KMS-11 (cell line): ENCODE measurements at regions not wholly inside any gene's neighbourhood (a gene's known extent, or its start where the extent isn't known, plus 50 kb on each side); places are given as distances from the start of the nearest gene placed in this dataset.

Experiments
- H2AFZ ChIP-seq: fragments of 200-600 bp; sonication (generic); 2 replicates; pipeline ENCODE4 v1.6.1; 2016; ENCODE audit warnings: antibody characterized with exemption, mixed run types, low read depth
- H3K27ac ChIP-seq: fragments of 200-600 bp; sonication (generic); 2 replicates; pipeline ENCODE4 v1.6.1; 2016; ENCODE audit warnings: mild to moderate bottlenecking, mixed run types
- H3K27me3 ChIP-seq: fragments of 200-600 bp; sonication (generic); 2 replicates; pipeline ENCODE4 v1.6.1; 2017; ENCODE audit warnings: mild to moderate bottlenecking, low read depth, mixed run types, moderate library complexity; ENCODE audit not compliant: insufficient read depth
- H3K36me3 ChIP-seq: fragments of 200-600 bp; sonication (generic); 2 replicates; pipeline ENCODE4 v1.6.1; 2017; ENCODE audit warnings: mild to moderate bottlenecking, mixed run types; ENCODE audit not compliant: insufficient read depth
- H3K4me1 ChIP-seq: fragments of 200-600 bp; sonication (generic); 2 replicates; pipeline ENCODE4 v1.6.1; 2016; ENCODE audit warnings: mild to moderate bottlenecking, low read depth, mixed run types; ENCODE audit not compliant: poor library complexity, severe bottlenecking
- H3K4me2 ChIP-seq: fragments of 200-600 bp; sonication (generic); 2 replicates; pipeline ENCODE4 v1.7.0; 2016; ENCODE audit warnings: mild to moderate bottlenecking, mixed run types
- H3K4me3 ChIP-seq: fragments of 200-600 bp; sonication (generic); IDR thresholded peaks from 2 replicates; pipeline ENCODE4 v1.6.1; 2017; ENCODE audit warnings: low read depth, low read length, mixed read lengths; ENCODE audit not compliant: insufficient read depth
- H3K79me2 ChIP-seq: fragments of 200-600 bp; sonication (generic); 2 replicates; pipeline ENCODE4 v1.6.1; 2016; ENCODE audit warnings: low read depth, mixed run types; ENCODE audit not compliant: insufficient read depth
- H3K9ac ChIP-seq: fragments of 200-600 bp; sonication (generic); 2 replicates; pipeline ENCODE4 v1.6.1; 2016; ENCODE audit warnings: mild to moderate bottlenecking, mixed run types
- H4K20me1 ChIP-seq: fragments of 200-600 bp; sonication (generic); 2 replicates; pipeline ENCODE4 v1.6.1; 2016; ENCODE audit warnings: mild to moderate bottlenecking, mixed run types; ENCODE audit not compliant: insufficient read depth
- CTCF ChIP-seq: fragments of 200-600 bp; sonication (generic); conservative IDR thresholded peaks from 2 replicates; pipeline ENCODE4 v1.6.1; 2017; ENCODE audit warnings: low read depth, mild to moderate bottlenecking, antibody characterized with exemption, low read length, moderate library complexity, mixed read lengths

- Histone ChIP-seq H3K9ac (no peak overlapping the region), H3K4me3 (no peak overlapping the region), H3K27me3 (no peaks in the 10 kb centered on the region), H3K79me2 (no peaks in the 10 kb centered on the region), H3K4me1 (peaks cover 6% of the 10 kb centered on the region), H3K27ac (no peak overlapping the region), H4K20me1 (no peaks in the 10 kb centered on the region), H3K36me3 (no peaks in the 10 kb centered on the region), H3K4me2 (no peak overlapping the region), H2AFZ (no peak overlapping the region)
- TF ChIP-seq CTCF = no peak
These were observed 168.7 kb upstream of the TBCA start for GRCh38 chr5:77944757-77945340.

DNA sequence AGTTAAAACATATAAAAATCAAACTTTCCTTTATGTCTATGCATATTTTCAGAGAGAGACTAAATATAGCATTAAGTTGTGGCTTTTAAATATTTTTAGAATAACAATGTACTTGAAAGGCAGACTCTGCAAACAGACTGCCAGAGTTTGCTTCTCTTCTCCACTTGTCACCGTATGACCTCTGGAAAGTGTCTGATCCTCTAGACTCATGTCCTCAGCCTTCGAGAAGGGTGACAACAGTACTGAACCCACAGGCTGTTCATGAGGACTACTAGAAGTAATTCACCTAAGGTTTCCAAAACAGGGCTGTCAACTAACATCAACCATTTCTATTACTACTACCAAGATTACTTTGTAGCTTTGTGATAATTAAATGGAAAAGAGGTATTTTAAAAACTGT, 167.7 kb upstream of the TBCA start:
- no peaks in the 10 kb centered on the region for H4K20me1 ChIP-seq
- H3K27me3 ChIP-seq = no peaks in the 10 kb centered on the region
- no peaks in the 10 kb centered on the region for H3K79me2 ChIP-seq
- no peak overlapping the region for H3K9ac ChIP-seq
- H3K4me3 ChIP-seq = no peak overlapping the region
- H3K4me1 ChIP-seq = peaks cover 13% of the 10 kb centered on the region
- no peak overlapping the region for H2AFZ ChIP-seq
- H3K27ac ChIP-seq = no peak overlapping the region
- TF ChIP-seq CTCF = no peak
- no peak overlapping the region for H3K4me2 ChIP-seq
- H3K36me3 ChIP-seq = no peaks in the 10 kb centered on the region

- no peak overlapping the region for H3K9ac ChIP-seq
- no peak overlapping the region for H2AFZ ChIP-seq
- TF ChIP-seq CTCF = no peak
- H3K27me3 ChIP-seq = no peaks in the 10 kb centered on the region
- H3K4me1 ChIP-seq = peaks cover 25% of the 10 kb centered on the region
- H4K20me1 ChIP-seq = no peaks in the 10 kb centered on the region
- H3K36me3 ChIP-seq = no peaks in the 10 kb centered on the region
- no peak overlapping the region for H3K4me3 ChIP-seq
- H3K27ac ChIP-seq = no peak overlapping the region
- no peaks in the 10 kb centered on the region for H3K79me2 ChIP-seq
- H3K4me2 ChIP-seq = no peak overlapping the region
These were observed 166.6 kb upstream of the TBCA start for GRCh38 chr5:77942578-77943239.

DNA sequence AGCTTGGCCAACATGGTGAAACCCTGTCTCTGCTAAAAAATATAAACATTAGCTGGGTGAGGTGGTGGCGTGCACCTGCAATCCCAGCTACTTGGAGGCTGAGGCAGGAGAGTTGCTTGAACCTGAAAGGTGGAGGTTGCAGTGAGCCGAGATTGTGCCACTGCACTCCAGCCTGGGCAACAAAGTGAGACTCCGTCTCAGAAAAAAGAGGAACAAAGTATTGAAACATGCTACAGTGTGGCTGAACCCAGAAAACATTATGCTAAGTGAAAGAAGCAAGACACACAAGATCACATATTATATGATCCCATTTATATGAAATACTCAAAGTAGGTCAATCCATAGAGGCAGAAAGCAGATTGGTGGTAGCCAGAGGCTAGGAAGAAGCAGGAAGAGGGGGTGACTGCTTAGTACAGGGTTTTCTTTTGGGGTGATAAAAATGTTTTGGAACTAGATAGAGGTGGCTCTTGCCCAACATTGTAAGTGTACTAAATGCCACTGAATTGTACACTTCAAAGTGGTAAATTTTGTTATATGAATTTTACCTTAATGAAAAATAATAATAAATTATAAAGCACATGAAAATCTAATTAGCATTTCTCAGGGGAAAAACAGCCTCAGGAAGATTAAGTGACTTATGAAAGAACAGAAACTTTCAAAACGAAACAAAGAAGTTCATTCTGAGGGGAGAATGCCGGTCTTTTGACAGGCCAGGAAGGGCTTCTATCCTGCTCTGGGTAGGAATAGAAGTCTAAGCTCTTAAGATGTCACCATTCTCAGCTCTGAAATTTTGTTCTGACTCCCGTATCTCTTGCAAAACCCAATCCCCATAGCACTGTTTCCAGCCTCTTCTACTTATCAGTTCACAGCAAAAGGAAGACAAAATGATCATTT, 161.1 kb upstream of the TBCA start:
- Histone ChIP-seq H3K27me3 (no peaks in the 10 kb centered on the region), H3K4me1 (peaks cover 64% of the 10 kb centered on the region), H2AFZ (peak overlapping the region; percentile 74), H3K79me2 (no peaks in the 10 kb centered on the region), H3K36me3 (no peaks in the 10 kb centered on the region), H3K4me3 (no peak overlapping the region), H3K9ac (peak overlapping the region; percentile 70), H4K20me1 (no peaks in the 10 kb centered on the region), H3K27ac (peak overlapping the region; percentile 95), H3K4me2 (peak overlapping the region; percentile 69)
- no peak for TF ChIP-seq CTCF
